OCI-LY7 (cell line): ENCODE measurements at regions not wholly inside any gene's neighbourhood (a gene's known extent, or its start where the extent isn't known, plus 50 kb on each side); places are given as distances from the start of the nearest gene placed in this dataset.

ENCODE experiments used
- BruUV-seq: library from RNA; stranded (reverse); fragments of 400-500 nt; replicated peaks from 2 replicates; lab custom pipeline; 2021; lab: Mats Ljungman, UMichigan
- CTCF ChIA-PET: fragments of 300-600 bp; sonication (Branson Sonifier 250); formaldehyde crosslinking; loops from one replicate; lab custom pipeline; 2022; ENCODE audit warnings: antibody characterized with exemption; ENCODE audit not compliant: unreplicated experiment; lab: Charles Lee
- POLR2A ChIA-PET: fragments of 300-600 bp; sonication (Branson Sonifier 250); formaldehyde crosslinking; loops from one replicate; lab custom pipeline; 2022; ENCODE audit warnings: antibody characterized with exemption; lab: Charles Lee
- DNase-seq: peaks from one replicate; pipeline ENCODE4 v3.0.0-alpha.2; 2015; ENCODE audit warnings: low spot score
- H2AFZ ChIP-seq: fragments of 200-600 bp; sonication (generic), shearing (Covaris generic); 2 replicates; pipeline ENCODE4 v1.6.1; 2014; ENCODE audit warnings: mild to moderate bottlenecking, antibody characterized with exemption, low read length, moderate library complexity
- H3K27ac ChIP-seq: fragments of 200-600 bp; sonication (generic); 2 replicates; pipeline ENCODE4 v1.5.1; 2014; ENCODE audit warnings: mixed run types, low read depth, mild to moderate bottlenecking, moderate library complexity, low read length, inconsistent platforms; ENCODE audit not compliant: poor library complexity, severe bottlenecking
- H3K36me3 ChIP-seq: fragments of 200-600 bp; sonication (generic); 2 replicates; pipeline ENCODE4 v1.6.1; 2014; ENCODE audit warnings: mild to moderate bottlenecking, antibody characterized with exemption, low read length, moderate library complexity, mixed read lengths; ENCODE audit not compliant: insufficient read depth
- H3K4me1 ChIP-seq: fragments of 200-600 bp; sonication (generic); 2 replicates; pipeline ENCODE4 v1.5.1; 2014; ENCODE audit warnings: mild to moderate bottlenecking, low read length; ENCODE audit not compliant: insufficient read depth, poor library complexity, severe bottlenecking
- H3K4me2 ChIP-seq: fragments of 200-600 bp; sonication (generic); 2 replicates; pipeline ENCODE4 v1.6.1; 2014; ENCODE audit warnings: mild to moderate bottlenecking, low read length
- H3K4me3 ChIP-seq: fragments of 200-600 bp; sonication (generic); 2 replicates; pipeline ENCODE4 v1.5.1; 2014; ENCODE audit warnings: mild to moderate bottlenecking, low read depth, low read length; ENCODE audit not compliant: poor library complexity, severe bottlenecking
- H3K79me2 ChIP-seq: fragments of 200-600 bp; sonication (generic); 2 replicates; pipeline ENCODE4 v1.6.1; 2016; ENCODE audit warnings: low read depth, mild to moderate bottlenecking, low read length, moderate library complexity, mixed read lengths; ENCODE audit not compliant: insufficient read depth
- H3K9me2 ChIP-seq: fragments of 200-600 bp; sonication (generic); 2 replicates; pipeline ENCODE4 v1.6.1; 2016; ENCODE audit warnings: mild to moderate bottlenecking, low read length, mixed read lengths; ENCODE audit not compliant: insufficient read depth
- H3K9me3 ChIP-seq: fragments of 200-600 bp; sonication (generic); 2 replicates; pipeline ENCODE4 v1.6.1; 2014; ENCODE audit warnings: mild to moderate bottlenecking, mixed run types, low read length, mixed read lengths
- H4K20me1 ChIP-seq: fragments of 200-600 bp; sonication (generic); 2 replicates; pipeline ENCODE4 v1.6.1; 2014; ENCODE audit warnings: mild to moderate bottlenecking, antibody characterized with exemption, low read length, moderate library complexity, mixed read lengths; ENCODE audit not compliant: insufficient read depth
- CTCF ChIP-seq: fragments of 200-600 bp; sonication (generic); conservative IDR thresholded peaks from 2 replicates; pipeline ENCODE4 v1.5.1; 2014; ENCODE audit warnings: mild to moderate bottlenecking, antibody characterized with exemption, low read length, moderate library complexity, mixed read lengths
- EZH2phosphoT487 ChIP-seq: fragments of 200-600 bp; sonication (generic); IDR thresholded peaks from 2 replicates; pipeline ENCODE4 v1.6.1; 2018; ENCODE audit warnings: low read depth, borderline replicate concordance, mild to moderate bottlenecking, mixed run types, antibody characterized with exemption, low read length, moderate library complexity, mixed read lengths
- intact Hi-C: fragments of 100-400 bp; cut with micrococcal nuclease; formaldehyde crosslinking; loops from one replicate; pipeline ENCODE4 v1.10.0; 2022; ENCODE audit not compliant: unreplicated experiment

DNA sequence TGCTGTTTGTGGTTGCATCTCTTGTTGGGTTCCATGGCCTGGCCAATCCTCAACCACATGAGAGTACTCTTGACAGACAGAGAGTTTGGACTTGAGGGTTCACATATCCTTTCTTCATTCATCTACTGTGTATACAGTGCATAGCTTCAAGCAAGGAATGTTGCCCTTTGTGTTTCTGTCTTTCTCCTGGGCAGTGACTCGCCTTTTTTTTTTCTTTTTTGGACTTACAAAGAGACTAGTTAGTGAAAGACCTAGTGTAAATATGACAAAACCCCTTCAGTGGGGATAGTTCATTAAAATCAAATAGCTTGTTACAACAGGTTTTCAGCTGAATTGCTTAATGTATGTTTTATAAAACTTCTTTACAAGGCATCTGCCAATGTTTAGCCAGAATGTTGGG lies 290.2 kb downstream of the FGFR2 start:
- Histone ChIP-seq H3K4me3 (no peak overlapping the region), H3K36me3 (no peaks in the 10 kb centered on the region), H3K4me1 (no peaks in the 10 kb centered on the region), H3K79me2 (no peaks in the 10 kb centered on the region), H4K20me1 (no peaks in the 10 kb centered on the region), H3K9me2 (no peaks in the 10 kb centered on the region), H3K9me3 (no peaks in the 10 kb centered on the region), H3K4me2 (no peak overlapping the region), H3K27ac (no peak overlapping the region), H2AFZ (no peak overlapping the region)
- ChIA-PET POLR2A (no interaction called here), CTCF (no interaction called here)
- BruUV-seq: no TSS peak
- DNase-seq: no peak
- intact Hi-C loops: no loop called here
- no peak for TF ChIP-seq CTCF

- Histone ChIP-seq H3K27ac (no peak overlapping the region), H3K4me3 (no peak overlapping the region), H3K9me2 (no peaks in the 10 kb centered on the region), H3K79me2 (no peaks in the 10 kb centered on the region), H3K4me1 (no peaks in the 10 kb centered on the region), H2AFZ (no peak overlapping the region), H3K9me3 (no peaks in the 10 kb centered on the region), H3K36me3 (no peaks in the 10 kb centered on the region), H3K4me2 (no peak overlapping the region), H4K20me1 (no peaks in the 10 kb centered on the region)
- CTCF ChIA-PET: no interaction called here
- BruUV-seq: no TSS peak
- intact Hi-C loops: no loop called here
- POLR2A ChIA-PET: no interaction called here
- DNase-seq: no peak
- TF ChIP-seq CTCF (no peak), EZH2phosphoT487 (no peak)
Observed at GRCh38 chr10:121309164-121309563, 289.1 kb downstream of the FGFR2 start.

DNA sequence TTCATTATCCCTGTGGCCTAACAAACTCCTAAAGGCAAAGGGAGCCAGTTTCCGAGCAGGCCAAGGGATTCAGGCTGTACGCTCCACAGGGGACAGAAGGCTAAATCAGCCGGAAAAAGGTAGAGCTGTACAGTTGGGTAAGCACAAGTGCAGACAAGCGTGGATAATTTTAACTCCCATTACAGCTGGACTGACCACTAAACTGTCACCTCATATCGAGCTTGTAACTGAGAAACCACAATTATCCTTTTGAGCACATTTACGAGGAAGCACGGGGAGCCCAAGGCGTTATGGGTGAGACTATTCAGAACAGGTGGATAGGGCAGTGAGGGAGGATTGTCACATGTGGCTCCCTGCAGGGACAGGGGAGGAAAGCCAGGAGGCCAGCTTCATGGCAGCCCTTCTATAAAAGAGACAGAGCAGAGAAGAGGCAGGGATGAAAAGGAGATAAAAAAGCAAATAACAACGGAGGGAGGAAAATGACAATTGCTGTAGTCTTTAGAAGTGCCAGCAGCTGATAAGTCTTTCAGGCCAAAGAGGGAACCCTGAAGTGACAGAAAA lies 288.0 kb downstream of the FGFR2 start:
- no TSS peak for BruUV-seq
- Histone ChIP-seq H3K4me1 (no peaks in the 10 kb centered on the region), H3K4me2 (no peak overlapping the region), H3K79me2 (no peaks in the 10 kb centered on the region), H3K9me3 (no peaks in the 10 kb centered on the region), H3K36me3 (no peaks in the 10 kb centered on the region), H4K20me1 (no peaks in the 10 kb centered on the region), H3K9me2 (no peaks in the 10 kb centered on the region), H3K4me3 (no peak overlapping the region), H3K27ac (no peak overlapping the region), H2AFZ (no peak overlapping the region)
- ChIA-PET POLR2A (no interaction called here), CTCF (no interaction called here)
- no peak for DNase-seq
- intact Hi-C loops: no loop called here
- no peak for TF ChIP-seq CTCF
- TF ChIP-seq EZH2phosphoT487: no peak
